ENCODE measurements at regions not wholly inside any gene's neighbourhood (a gene's known extent, or its start where the extent isn't known, plus 50 kb on each side); places are given as distances from the start of the nearest gene placed in this dataset.

DNA sequence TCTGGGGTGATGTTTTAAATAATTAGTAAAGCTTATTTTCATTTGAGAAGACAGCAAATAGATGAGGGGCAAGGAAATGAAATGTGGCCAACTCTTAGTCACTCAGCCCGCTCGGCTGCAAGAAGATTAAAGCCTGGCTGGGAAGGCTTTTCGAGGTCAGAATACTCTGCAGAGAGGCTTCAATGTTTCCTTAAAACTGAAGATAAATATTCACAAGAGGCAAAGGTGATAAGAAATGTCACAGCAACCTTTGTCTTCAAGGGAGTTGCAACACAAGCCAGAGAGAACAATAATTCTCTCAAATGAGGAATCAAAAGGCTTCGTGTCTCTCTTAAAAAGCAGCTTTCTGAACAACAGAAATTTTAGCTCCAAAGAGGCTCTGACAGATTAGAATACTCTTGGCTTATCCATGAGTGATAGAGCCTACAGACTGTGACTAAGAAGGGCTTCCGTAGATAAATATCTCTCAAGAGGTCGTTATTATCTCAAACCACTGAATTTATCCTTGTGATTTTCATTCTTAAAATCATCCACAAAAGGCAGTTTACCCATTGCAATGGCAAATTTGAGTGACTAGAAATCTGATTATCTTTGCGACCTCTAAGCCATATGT is 92.5 kb downstream of the KLF6 start:
- H3K27ac ChIP-seq (ENCODE audit: low read length) = no peak overlapping the region
- H3K27me3 ChIP-seq (ENCODE audit: control insufficient read depth in 1 of 2, insufficient read depth in 2 of 2, low read length in 2 of 2) = no peaks in the 10 kb centered on the region
- H3K9me3 ChIP-seq (ENCODE audit: control insufficient read depth in 2 of 2, low read length in 2 of 2) = no peaks in the 10 kb centered on the region
- no peak overlapping the region for H3K9ac ChIP-seq (ENCODE audit: low read length in 2 of 2)
- H3K4me3 ChIP-seq (ENCODE audit: low read length in 2 of 2) = no peak overlapping the region
- no peaks in the 10 kb centered on the region for H3K36me3 ChIP-seq (ENCODE audit: control insufficient read depth in 2 of 2, insufficient read depth in 2 of 2, low read length in 2 of 2)
- H3K4me1 ChIP-seq (ENCODE audit: control insufficient read depth, insufficient read depth, low read length) = no peaks in the 10 kb centered on the region

DNA sequence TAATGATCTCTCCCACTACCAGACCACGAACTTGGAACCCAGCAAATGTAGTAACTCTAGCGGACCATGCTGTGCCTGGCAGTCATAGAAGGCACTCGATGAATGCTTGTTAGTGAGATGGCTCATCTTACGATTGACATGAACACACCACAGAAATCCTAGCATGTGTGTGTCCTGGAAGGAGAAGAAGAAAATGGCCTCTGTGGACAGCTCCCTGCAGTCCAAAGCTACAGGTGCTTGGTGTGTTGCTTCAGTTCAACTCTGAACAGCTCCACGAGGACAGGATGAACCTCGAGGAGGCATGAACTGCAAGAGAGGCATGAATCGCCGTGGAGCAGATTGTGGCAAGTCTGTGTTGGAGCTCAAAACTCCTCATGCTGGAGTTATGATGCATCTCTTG is 93.5 kb downstream of the KLF6 start:
- Histone ChIP-seq H3K9me3 (ENCODE audit: control insufficient read depth in 2 of 2, low read length in 2 of 2) (no peaks in the 10 kb centered on the region), H3K4me3 (ENCODE audit: low read length in 2 of 2) (no peak overlapping the region), H3K4me1 (ENCODE audit: control insufficient read depth, insufficient read depth, low read length) (no peaks in the 10 kb centered on the region), H3K27ac (ENCODE audit: low read length) (no peak overlapping the region), H3K27me3 (ENCODE audit: control insufficient read depth in 1 of 2, insufficient read depth in 2 of 2, low read length in 2 of 2) (no peaks in the 10 kb centered on the region), H3K9ac (ENCODE audit: low read length in 2 of 2) (no peak overlapping the region), H3K36me3 (ENCODE audit: control insufficient read depth in 2 of 2, insufficient read depth in 2 of 2, low read length in 2 of 2) (no peaks in the 10 kb centered on the region)

DNA sequence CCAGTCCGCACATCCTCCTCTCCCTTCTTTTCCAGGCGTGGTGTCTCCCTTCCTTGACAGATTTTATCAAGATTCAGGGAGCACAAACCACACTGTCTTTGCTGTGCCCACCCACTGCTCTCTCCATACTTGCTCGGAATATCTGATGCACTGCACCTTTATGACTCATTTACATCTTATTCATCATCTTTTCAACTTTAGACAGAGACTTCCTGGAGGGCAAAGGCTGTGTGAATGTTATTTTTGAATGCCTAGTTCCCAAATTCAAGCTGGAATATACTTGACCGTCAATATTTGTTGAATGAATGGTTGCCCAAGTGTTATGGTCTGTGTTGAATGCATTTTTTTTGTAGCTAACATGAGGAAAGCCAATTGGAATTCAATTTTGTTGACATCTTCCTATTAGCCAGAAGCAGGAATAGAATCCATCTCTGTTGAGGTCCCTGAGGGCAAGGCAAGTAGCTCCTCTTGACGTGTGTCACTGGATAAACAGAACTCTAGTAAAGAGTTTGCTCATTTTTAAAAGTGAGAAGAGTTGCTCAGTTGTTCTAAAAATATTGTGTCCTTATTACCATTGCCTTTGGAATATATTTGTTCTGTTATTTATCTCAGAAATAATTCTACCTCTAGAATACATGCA is 95.0 kb downstream of the KLF6 start:
- Histone ChIP-seq H3K4me3 (ENCODE audit: low read length in 2 of 2) (no peak overlapping the region), H3K9me3 (ENCODE audit: control insufficient read depth in 2 of 2, low read length in 2 of 2) (no peaks in the 10 kb centered on the region), H3K27me3 (ENCODE audit: control insufficient read depth in 1 of 2, insufficient read depth in 2 of 2, low read length in 2 of 2) (no peaks in the 10 kb centered on the region), H3K36me3 (ENCODE audit: control insufficient read depth in 2 of 2, insufficient read depth in 2 of 2, low read length in 2 of 2) (no peaks in the 10 kb centered on the region), H3K27ac (ENCODE audit: low read length) (no peak overlapping the region), H3K9ac (ENCODE audit: low read length in 2 of 2) (no peak overlapping the region), H3K4me1 (ENCODE audit: control insufficient read depth, insufficient read depth, low read length) (no peaks in the 10 kb centered on the region)

DNA sequence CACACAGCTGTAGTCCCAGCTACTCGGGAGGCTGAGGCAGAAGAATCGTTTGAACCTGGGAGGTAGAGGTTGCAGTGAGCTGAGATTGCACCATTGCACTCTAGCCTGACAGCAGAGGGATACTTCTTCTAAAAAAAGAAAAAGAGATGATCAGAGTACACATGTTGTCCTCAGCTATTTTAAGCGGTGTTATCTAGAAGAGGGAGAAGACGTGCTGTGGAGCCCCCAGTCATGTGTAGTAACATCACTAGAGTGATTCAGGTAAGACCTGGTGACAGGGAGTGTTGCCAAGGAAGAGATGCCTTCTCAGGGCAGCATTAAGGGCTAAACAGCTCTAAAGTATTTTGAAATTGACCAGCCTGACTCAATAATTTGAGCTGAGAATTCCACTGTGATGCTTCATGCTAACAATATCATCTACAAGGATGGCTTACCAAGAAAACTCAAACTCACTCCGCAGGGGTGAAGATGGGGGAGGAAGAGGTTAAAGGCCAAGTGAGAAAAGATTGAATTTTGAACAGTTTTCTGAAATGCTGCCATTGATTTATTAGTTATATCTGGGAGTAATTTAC is 97.4 kb downstream of the KLF6 start:
- Histone ChIP-seq H3K9ac (ENCODE audit: low read length in 2 of 2) (no peak overlapping the region), H3K27me3 (ENCODE audit: control insufficient read depth in 1 of 2, insufficient read depth in 2 of 2, low read length in 2 of 2) (no peaks in the 10 kb centered on the region), H3K27ac (ENCODE audit: low read length) (no peak overlapping the region), H3K4me1 (ENCODE audit: control insufficient read depth, insufficient read depth, low read length) (no peaks in the 10 kb centered on the region), H3K4me3 (ENCODE audit: low read length in 2 of 2) (no peak overlapping the region), H3K36me3 (ENCODE audit: control insufficient read depth in 2 of 2, insufficient read depth in 2 of 2, low read length in 2 of 2) (no peaks in the 10 kb centered on the region), H3K9me3 (ENCODE audit: control insufficient read depth in 2 of 2, low read length in 2 of 2) (no peaks in the 10 kb centered on the region)

DNA sequence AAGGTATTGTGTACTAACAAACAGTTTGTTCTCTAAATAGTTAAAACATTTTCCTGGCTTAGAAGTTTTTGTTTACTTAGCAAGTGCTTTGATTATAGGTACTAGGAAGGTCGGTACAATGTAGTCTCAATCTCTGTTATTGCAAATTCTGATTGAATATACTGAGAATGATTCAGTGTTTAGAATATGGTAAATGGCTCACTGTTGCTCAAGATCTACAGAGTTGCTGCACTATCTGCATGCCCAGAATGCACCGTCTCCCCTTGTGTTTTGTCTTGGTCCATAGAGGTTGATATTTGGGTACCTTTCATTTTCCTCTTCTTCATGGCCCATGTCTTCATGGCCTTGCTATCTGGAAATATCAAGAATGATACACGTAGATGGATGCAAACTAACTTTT is 99.6 kb downstream of the KLF6 start:
- H3K27me3 ChIP-seq (ENCODE audit: control insufficient read depth in 1 of 2, insufficient read depth in 2 of 2, low read length in 2 of 2) = no peaks in the 10 kb centered on the region

DNA sequence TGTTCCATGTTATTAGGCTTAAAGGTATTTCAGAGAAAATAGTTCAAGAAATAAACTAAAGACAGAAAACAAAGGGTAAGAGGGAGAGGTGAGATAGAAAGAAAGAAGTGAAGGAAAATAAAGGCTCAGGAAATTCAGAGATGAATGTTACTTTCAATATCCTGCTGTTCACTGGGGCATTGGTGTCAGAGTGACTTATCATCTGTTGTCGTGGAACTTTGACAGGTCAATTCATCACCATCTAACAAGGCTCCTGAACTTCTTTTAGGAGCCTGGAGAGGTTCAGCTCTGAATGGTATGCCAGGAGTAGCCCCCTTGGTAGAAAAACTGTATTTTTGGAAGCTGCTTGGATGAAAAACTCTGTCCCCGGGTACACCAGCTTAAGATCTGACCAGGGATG is 100.1 kb downstream of the KLF6 start:
- no peak overlapping the region for H3K4me3 ChIP-seq (ENCODE audit: low read length in 2 of 2)
- no peaks in the 10 kb centered on the region for H3K9me3 ChIP-seq (ENCODE audit: control insufficient read depth in 2 of 2, low read length in 2 of 2)
- no peak overlapping the region for H3K9ac ChIP-seq (ENCODE audit: low read length in 2 of 2)
- no peak overlapping the region for H3K27ac ChIP-seq (ENCODE audit: low read length)
- H3K4me1 ChIP-seq (ENCODE audit: control insufficient read depth, insufficient read depth, low read length) = no peaks in the 10 kb centered on the region
- H3K36me3 ChIP-seq (ENCODE audit: control insufficient read depth in 2 of 2, insufficient read depth in 2 of 2, low read length in 2 of 2) = no peaks in the 10 kb centered on the region
- no peaks in the 10 kb centered on the region for H3K27me3 ChIP-seq (ENCODE audit: control insufficient read depth in 1 of 2, insufficient read depth in 2 of 2, low read length in 2 of 2)

More for the DNA sequence above, 99.6 kb downstream of the KLF6 start:
- H3K9ac ChIP-seq (ENCODE audit: low read length in 2 of 2) = no peak overlapping the region
- no peaks in the 10 kb centered on the region for H3K4me1 ChIP-seq (ENCODE audit: control insufficient read depth, insufficient read depth, low read length)
- no peak overlapping the region for H3K27ac ChIP-seq (ENCODE audit: low read length)
- H3K9me3 ChIP-seq (ENCODE audit: control insufficient read depth in 2 of 2, low read length in 2 of 2) = no peaks in the 10 kb centered on the region
- no peaks in the 10 kb centered on the region for H3K36me3 ChIP-seq (ENCODE audit: control insufficient read depth in 2 of 2, insufficient read depth in 2 of 2, low read length in 2 of 2)
- no peak overlapping the region for H3K4me3 ChIP-seq (ENCODE audit: low read length in 2 of 2)

DNA sequence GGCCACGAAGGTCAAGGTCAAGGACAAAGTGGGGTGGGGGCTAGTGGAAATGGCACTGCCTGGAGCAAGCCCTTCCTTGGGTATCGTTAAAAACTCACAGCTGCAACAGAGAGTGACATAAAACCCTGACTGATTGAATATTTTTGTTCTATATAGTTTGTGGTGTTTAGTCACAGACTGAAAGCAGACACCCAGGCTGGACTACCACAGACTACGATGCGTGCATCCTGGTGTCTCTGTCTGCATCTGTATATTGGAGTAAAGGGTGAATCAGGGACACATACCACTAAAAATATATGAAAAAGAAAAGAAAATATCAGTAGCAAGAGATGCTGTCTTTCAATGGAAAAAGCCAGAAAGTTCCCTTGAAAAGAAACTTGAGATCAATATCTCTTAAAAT is 101.4 kb downstream of the KLF6 start:
- Histone ChIP-seq H3K4me3 (ENCODE audit: low read length in 2 of 2) (no peak overlapping the region), H3K9me3 (ENCODE audit: control insufficient read depth in 2 of 2, low read length in 2 of 2) (no peaks in the 10 kb centered on the region), H3K27me3 (ENCODE audit: control insufficient read depth in 1 of 2, insufficient read depth in 2 of 2, low read length in 2 of 2) (no peaks in the 10 kb centered on the region), H3K27ac (ENCODE audit: low read length) (no peak overlapping the region), H3K36me3 (ENCODE audit: control insufficient read depth in 2 of 2, insufficient read depth in 2 of 2, low read length in 2 of 2) (no peaks in the 10 kb centered on the region), H3K9ac (ENCODE audit: low read length in 2 of 2) (no peak overlapping the region), H3K4me1 (ENCODE audit: control insufficient read depth, insufficient read depth, low read length) (no peaks in the 10 kb centered on the region)

DNA sequence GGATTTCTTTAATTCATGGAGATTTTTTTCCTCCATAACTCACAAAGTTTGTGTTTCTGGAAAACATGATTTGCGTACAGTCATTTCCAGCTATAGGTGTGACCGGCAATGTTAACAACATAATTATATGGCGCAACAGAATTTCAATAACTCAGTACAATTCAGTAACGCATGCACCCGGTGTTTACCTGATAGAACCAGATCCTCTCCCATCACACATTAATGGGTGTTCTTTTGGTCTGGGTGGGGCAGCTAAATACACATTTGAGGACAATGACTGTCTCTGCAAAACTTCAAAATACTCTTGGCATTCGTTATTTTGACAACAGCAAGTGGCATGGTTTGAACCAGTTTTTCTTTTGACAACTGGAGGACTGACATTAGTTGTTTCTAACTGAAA is 102.3 kb downstream of the KLF6 start:
- Histone ChIP-seq H3K27ac (ENCODE audit: low read length) (no peak overlapping the region), H3K27me3 (ENCODE audit: control insufficient read depth in 1 of 2, insufficient read depth in 2 of 2, low read length in 2 of 2) (no peaks in the 10 kb centered on the region), H3K4me1 (ENCODE audit: control insufficient read depth, insufficient read depth, low read length) (no peaks in the 10 kb centered on the region), H3K36me3 (ENCODE audit: control insufficient read depth in 2 of 2, insufficient read depth in 2 of 2, low read length in 2 of 2) (no peaks in the 10 kb centered on the region), H3K9ac (ENCODE audit: low read length in 2 of 2) (no peak overlapping the region), H3K4me3 (ENCODE audit: low read length in 2 of 2) (no peak overlapping the region), H3K9me3 (ENCODE audit: control insufficient read depth in 2 of 2, low read length in 2 of 2) (no peaks in the 10 kb centered on the region)

DNA sequence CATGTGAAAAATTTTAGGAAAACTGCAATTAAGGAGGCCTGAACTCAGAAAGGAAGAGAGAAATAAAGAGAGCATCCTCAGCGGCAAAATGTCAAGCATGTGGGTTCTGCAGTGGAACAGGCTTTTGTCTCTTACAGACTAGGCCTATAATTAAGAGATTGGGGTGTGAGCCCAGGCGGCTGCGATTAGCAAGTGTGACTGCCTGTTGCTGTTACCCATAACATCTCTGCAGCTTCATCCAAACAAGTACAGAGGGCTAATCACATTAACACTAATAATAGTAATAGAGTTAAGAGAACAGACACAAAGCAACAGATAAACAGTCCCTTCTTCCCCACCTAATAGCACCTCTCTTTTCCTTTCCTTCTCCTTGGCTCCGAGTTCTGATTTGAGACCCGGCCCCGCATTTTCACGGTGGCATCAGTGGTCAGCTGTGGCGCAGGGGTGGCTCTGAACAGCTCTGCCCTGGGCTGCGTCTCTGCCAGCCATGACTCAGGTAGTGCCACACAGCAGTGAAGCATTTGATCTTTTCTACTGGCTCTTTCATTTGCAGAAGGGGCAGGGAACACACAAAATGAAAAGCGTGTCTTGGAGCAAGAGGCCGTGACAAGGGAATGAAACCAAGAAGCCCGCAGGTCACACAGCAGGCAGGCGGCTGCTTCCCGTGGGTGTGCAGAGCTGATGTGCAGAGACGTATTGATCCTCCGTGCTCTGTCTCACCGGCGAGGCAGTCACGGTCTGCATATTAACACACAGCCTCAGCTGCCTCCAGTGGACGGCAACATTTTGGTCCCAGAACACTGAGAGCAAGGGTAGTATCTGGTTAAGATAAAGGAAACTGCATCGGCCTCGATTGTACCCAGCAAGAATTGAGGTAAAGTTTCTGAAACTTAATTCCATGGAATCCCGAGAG is 103.1 kb downstream of the KLF6 start:
- no peaks in the 10 kb centered on the region for H3K9me3 ChIP-seq (ENCODE audit: control insufficient read depth in 2 of 2, low read length in 2 of 2)
- H3K4me3 ChIP-seq (ENCODE audit: low read length in 2 of 2) = no peak overlapping the region
- H3K9ac ChIP-seq (ENCODE audit: low read length in 2 of 2) = no peak overlapping the region
- no peaks in the 10 kb centered on the region for H3K4me1 ChIP-seq (ENCODE audit: control insufficient read depth, insufficient read depth, low read length)
- H3K36me3 ChIP-seq (ENCODE audit: control insufficient read depth in 2 of 2, insufficient read depth in 2 of 2, low read length in 2 of 2) = no peaks in the 10 kb centered on the region
- no peaks in the 10 kb centered on the region for H3K27me3 ChIP-seq (ENCODE audit: control insufficient read depth in 1 of 2, insufficient read depth in 2 of 2, low read length in 2 of 2)
- no peak overlapping the region for H3K27ac ChIP-seq (ENCODE audit: low read length)

DNA sequence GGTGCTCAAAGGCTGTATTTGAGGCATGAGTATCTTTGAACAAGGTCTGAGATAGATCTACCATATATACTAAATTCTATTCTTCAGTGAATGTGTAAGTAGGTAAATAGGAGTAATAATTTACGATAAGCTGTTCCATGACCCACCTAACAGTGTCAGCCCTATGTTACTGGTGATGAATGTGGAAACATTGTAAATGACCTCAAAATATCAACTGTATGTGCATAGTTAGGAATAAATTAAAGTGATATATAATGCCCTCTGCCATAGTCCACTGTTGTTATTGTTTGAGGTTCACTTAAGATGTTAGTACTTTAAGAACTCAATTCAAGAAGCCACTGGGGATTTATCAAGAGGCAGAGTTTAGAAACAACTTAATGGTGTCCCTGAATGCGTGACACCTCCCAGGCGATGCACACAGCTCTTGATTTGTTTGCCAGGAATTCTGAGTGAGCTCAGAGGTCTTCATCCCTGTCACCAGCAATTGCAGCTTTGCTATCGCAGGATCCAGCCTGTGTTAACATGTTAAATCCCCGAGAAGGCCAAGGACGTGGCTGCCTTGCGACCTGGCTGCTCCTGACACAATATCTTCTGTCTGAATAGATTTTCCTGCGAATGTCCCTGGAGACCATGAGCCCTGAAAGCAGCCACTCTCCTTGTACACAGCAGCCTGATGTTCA is 104.9 kb downstream of the KLF6 start:
- Histone ChIP-seq H3K27ac (ENCODE audit: low read length) (no peak overlapping the region), H3K4me1 (ENCODE audit: control insufficient read depth, insufficient read depth, low read length) (no peaks in the 10 kb centered on the region), H3K4me3 (ENCODE audit: low read length in 2 of 2) (no peak overlapping the region), H3K9me3 (ENCODE audit: control insufficient read depth in 2 of 2, low read length in 2 of 2) (no peaks in the 10 kb centered on the region), H3K36me3 (ENCODE audit: control insufficient read depth in 2 of 2, insufficient read depth in 2 of 2, low read length in 2 of 2) (no peaks in the 10 kb centered on the region), H3K9ac (ENCODE audit: low read length in 2 of 2) (no peak overlapping the region), H3K27me3 (ENCODE audit: control insufficient read depth in 1 of 2, insufficient read depth in 2 of 2, low read length in 2 of 2) (no peaks in the 10 kb centered on the region)
